ENCODE measurements at regions not wholly inside any gene's neighbourhood (a gene's known extent, or its start where the extent isn't known, plus 50 kb on each side); places are given as distances from the start of the nearest gene placed in this dataset.

- ATAC-seq (replicated peaks in 1 of 2) = no peak
- Mint-ChIP-seq H3K27ac (peak overlapping the region; percentile 7), H3K36me3 (ENCODE audit: insufficient read depth in 2 of 2) (no peaks in the 10 kb centered on the region), H3K9me3 (peaks cover 0 to 10% of the 10 kb centered on the region in 2 donors), H3K27me3 (ENCODE audit: low read depth) (peaks cover 5% of the 10 kb centered on the region), H3K4me1 (ENCODE audit: low read depth) (peaks cover 4% of the 10 kb centered on the region), H3K4me3 (no peak overlapping the region)
- DNase-seq = no peak
These were observed 315.5 kb downstream of the PRL start for GRCh38 chr6:21981235-21981833.

- peaks cover 5% of the 10 kb centered on the region for H3K27me3 Mint-ChIP-seq (ENCODE audit: low read depth)
- no peak for DNase-seq
- peaks cover 20% of the 10 kb centered on the region for H3K4me1 Mint-ChIP-seq (ENCODE audit: low read depth)
- H3K36me3 Mint-ChIP-seq (ENCODE audit: insufficient read depth in 2 of 2) = peaks cover 0 to 3% of the 10 kb centered on the region in 2 donors
- H3K4me3 Mint-ChIP-seq = no peak overlapping the region
- H3K27ac Mint-ChIP-seq = no peak overlapping the region
- peaks cover 0 to 10% of the 10 kb centered on the region in 2 donors for H3K9me3 Mint-ChIP-seq
- no peak for ATAC-seq (replicated peaks in 1 of 2)
These were observed 312.7 kb downstream of the PRL start for GRCh38 chr6:21984135-21984534.

GRCh38 chr6:21984561-21984960 is 312.3 kb downstream of the PRL start:
- Mint-ChIP-seq H3K36me3 (ENCODE audit: insufficient read depth in 2 of 2) (peaks cover 0 to 3% of the 10 kb centered on the region in 2 donors), H3K27me3 (ENCODE audit: low read depth) (peaks cover 5% of the 10 kb centered on the region), H3K9me3 (peaks cover 0 to 10% of the 10 kb centered on the region in 2 donors), H3K4me1 (ENCODE audit: low read depth) (peaks cover 20% of the 10 kb centered on the region), H3K27ac (no peak overlapping the region), H3K4me3 (no peak overlapping the region)
- DNase-seq = no peak
- no peak for ATAC-seq (replicated peaks in 1 of 2)

GRCh38 chr6:21985904-21986303 is 310.9 kb downstream of the PRL start:
- H3K4me1 Mint-ChIP-seq (ENCODE audit: low read depth) = peaks cover 20% of the 10 kb centered on the region
- ATAC-seq (replicated peaks in 1 of 2) (no peak), DNase-seq (no peak)
- no peak overlapping the region for H3K27ac Mint-ChIP-seq
- H3K9me3 Mint-ChIP-seq = peaks cover 0 to 9% of the 10 kb centered on the region in 2 donors
- H3K27me3 Mint-ChIP-seq (ENCODE audit: low read depth) = peaks cover 5% of the 10 kb centered on the region
- H3K36me3 Mint-ChIP-seq (ENCODE audit: insufficient read depth in 2 of 2) = peaks cover 0 to 3% of the 10 kb centered on the region in 2 donors
- no peak overlapping the region for H3K4me3 Mint-ChIP-seq

- DNase-seq (no peak), ATAC-seq (replicated peaks in 1 of 2) (no peak)
- Mint-ChIP-seq H3K36me3 (ENCODE audit: insufficient read depth in 2 of 2) (peaks cover 0 to 3% of the 10 kb centered on the region in 2 donors), H3K4me3 (peak overlapping the region in 1 of 2 donors; percentile 59), H3K4me1 (ENCODE audit: low read depth) (peaks cover 25% of the 10 kb centered on the region), H3K27me3 (ENCODE audit: low read depth) (peaks cover 5% of the 10 kb centered on the region), H3K27ac (no peak overlapping the region), H3K9me3 (peaks cover 0 to 4% of the 10 kb centered on the region in 2 donors)
These were observed 310.1 kb downstream of the PRL start for GRCh38 chr6:21986703-21987102.

GRCh38 chr6:21987501-21987957 is 309.3 kb downstream of the PRL start:
- Mint-ChIP-seq H3K36me3 (ENCODE audit: insufficient read depth in 2 of 2) (peaks cover 0 to 3% of the 10 kb centered on the region in 2 donors), H3K4me3 (peak overlapping the region; percentile 59 to 66), H3K27ac (peak overlapping the region; percentile 89), H3K4me1 (ENCODE audit: low read depth) (peaks cover 31% of the 10 kb centered on the region), H3K9me3 (peaks cover 0 to 2% of the 10 kb centered on the region in 2 donors), H3K27me3 (ENCODE audit: low read depth) (peaks cover 5% of the 10 kb centered on the region)
- peak in 1 of 2 donors; percentile 8 for DNase-seq
- ATAC-seq (replicated peaks in 1 of 2) = no peak

GRCh38 chr6:21990577-21990976 is 306.3 kb downstream of the PRL start:
- ATAC-seq (replicated peaks in 1 of 2) (no peak), DNase-seq (no peak)
- peaks cover 8% of the 10 kb centered on the region for H3K27me3 Mint-ChIP-seq (ENCODE audit: low read depth)

GRCh38 chr6:21992178-21992967 is 304.5 kb downstream of the PRL start:
- Mint-ChIP-seq H3K4me1 (ENCODE audit: low read depth) (peaks cover 32% of the 10 kb centered on the region), H3K9me3 (no peaks in the 10 kb centered on the region), H3K27ac (peak overlapping the region; percentile 4), H3K4me3 (peak overlapping the region in 1 of 2 donors; percentile 16), H3K36me3 (ENCODE audit: insufficient read depth in 2 of 2) (no peaks in the 10 kb centered on the region), H3K27me3 (ENCODE audit: low read depth) (peaks cover 10% of the 10 kb centered on the region)
- peak; percentile 85 to 96 for ATAC-seq (replicated peaks in 1 of 2)
- DNase-seq = peak; percentile 13 to 40

More at GRCh38 chr6:21990577-21990976, 306.3 kb downstream of the PRL start:
- H3K27ac Mint-ChIP-seq = no peak overlapping the region
- peaks cover 0 to 3% of the 10 kb centered on the region in 2 donors for H3K36me3 Mint-ChIP-seq (ENCODE audit: insufficient read depth in 2 of 2)
- H3K4me1 Mint-ChIP-seq (ENCODE audit: low read depth) = peaks cover 40% of the 10 kb centered on the region
- no peaks in the 10 kb centered on the region for H3K9me3 Mint-ChIP-seq
- no peak overlapping the region for H3K4me3 Mint-ChIP-seq

- H3K4me1 Mint-ChIP-seq (ENCODE audit: low read depth) = peaks cover 31% of the 10 kb centered on the region
- no peaks in the 10 kb centered on the region for H3K36me3 Mint-ChIP-seq (ENCODE audit: insufficient read depth in 2 of 2)
- H3K27me3 Mint-ChIP-seq (ENCODE audit: low read depth) = peaks cover 16% of the 10 kb centered on the region
- H3K4me3 Mint-ChIP-seq = no peak overlapping the region
- no peak for ATAC-seq (replicated peaks in 1 of 2)
- DNase-seq = no peak
- H3K9me3 Mint-ChIP-seq = no peaks in the 10 kb centered on the region
- no peak overlapping the region for H3K27ac Mint-ChIP-seq
These were observed 303.0 kb downstream of the PRL start for GRCh38 chr6:21993841-21994240.

GRCh38 chr6:21994821-21995220 is 302.0 kb downstream of the PRL start:
- peak in 1 of 2 donors; percentile 24 for ATAC-seq (replicated peaks in 1 of 2)
- Mint-ChIP-seq H3K27ac (no peak overlapping the region), H3K9me3 (no peaks in the 10 kb centered on the region)

GRCh38 chr6:21995318-21995717 is 301.5 kb downstream of the PRL start:
- ATAC-seq (replicated peaks in 1 of 2) (no peak), DNase-seq (no peak)
- Mint-ChIP-seq H3K4me1 (ENCODE audit: low read depth) (peaks cover 31% of the 10 kb centered on the region), H3K36me3 (ENCODE audit: insufficient read depth in 2 of 2) (no peaks in the 10 kb centered on the region), H3K9me3 (no peaks in the 10 kb centered on the region), H3K4me3 (no peak overlapping the region), H3K27me3 (ENCODE audit: low read depth) (peaks cover 16% of the 10 kb centered on the region), H3K27ac (no peak overlapping the region)

More at GRCh38 chr6:21994821-21995220, 302.0 kb downstream of the PRL start:
- peaks cover 31% of the 10 kb centered on the region for H3K4me1 Mint-ChIP-seq (ENCODE audit: low read depth)
- peaks cover 16% of the 10 kb centered on the region for H3K27me3 Mint-ChIP-seq (ENCODE audit: low read depth)
- no peaks in the 10 kb centered on the region for H3K36me3 Mint-ChIP-seq (ENCODE audit: insufficient read depth in 2 of 2)
- DNase-seq = no peak
- H3K4me3 Mint-ChIP-seq = no peak overlapping the region

- H3K9me3 Mint-ChIP-seq = no peaks in the 10 kb centered on the region
- no peak overlapping the region for H3K4me3 Mint-ChIP-seq
- no peak for DNase-seq
- no peaks in the 10 kb centered on the region for H3K36me3 Mint-ChIP-seq (ENCODE audit: insufficient read depth in 2 of 2)
- peaks cover 28% of the 10 kb centered on the region for H3K4me1 Mint-ChIP-seq (ENCODE audit: low read depth)
- peaks cover 22% of the 10 kb centered on the region for H3K27me3 Mint-ChIP-seq (ENCODE audit: low read depth)
- ATAC-seq (replicated peaks in 1 of 2) = no peak
- no peak overlapping the region for H3K27ac Mint-ChIP-seq
These were observed 300.3 kb downstream of the PRL start for GRCh38 chr6:21996425-21997118.
